ENCODE measurements at regions not wholly inside any gene's neighbourhood (a gene's known extent, or its start where the extent isn't known, plus 50 kb on each side); places are given as distances from the start of the nearest gene placed in this dataset.

DNA sequence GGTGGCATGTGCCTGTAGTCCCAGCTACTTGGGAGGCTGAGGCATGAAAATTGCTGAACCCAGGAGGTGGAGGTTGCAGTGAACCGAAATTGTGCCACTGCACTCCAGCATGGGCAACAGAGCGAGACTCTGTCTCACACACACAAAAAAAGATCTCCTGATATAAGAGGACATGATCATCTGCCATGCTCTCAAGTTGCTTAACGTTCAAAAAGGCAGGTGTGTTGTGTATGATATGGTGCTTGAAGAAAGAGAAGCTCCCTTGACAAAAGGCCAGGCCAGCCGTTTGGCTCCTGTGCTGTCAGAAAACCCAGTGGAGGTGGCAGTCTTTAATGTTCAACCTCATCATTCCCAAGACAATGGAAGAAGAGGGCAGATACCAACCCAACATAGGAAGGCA is 117.3 kb upstream of the PLET1 start:
- Histone ChIP-seq H2AFZ (ENCODE audit: low read depth, low read length, poor library complexity, severe bottlenecking) (no peak overlapping the region), H3K9me2 (ENCODE audit: insufficient read depth) (no peaks in the 10 kb centered on the region), H3K36me3 (ENCODE audit: control insufficient read depth in 1 of 2, insufficient read depth in 2 of 2, low read length in 2 of 2) (no peaks in the 10 kb centered on the region), H3K4me3 (replicated peaks in 1 of 2; ENCODE audit: low read depth in 1 of 2, low read length in 2 of 2) (no peak overlapping the region), H3K27me3 (ENCODE audit: insufficient read depth, low read length) (no peaks in the 10 kb centered on the region), H3K27ac (ENCODE audit: low read depth, low read length) (no peak overlapping the region), H4K20me1 (ENCODE audit: insufficient read depth) (no peaks in the 10 kb centered on the region), H3K4me2 (ENCODE audit: low read length) (no peak overlapping the region), H3K79me2 (ENCODE audit: insufficient read depth, low read length) (no peaks in the 10 kb centered on the region), H3K4me1 (ENCODE audit: control insufficient read depth in 1 of 2, insufficient read depth in 2 of 2, low read length in 2 of 2) (no peaks in the 10 kb centered on the region), H3K9ac (ENCODE audit: low read length) (no peak overlapping the region), H3K9me3 (ENCODE audit: control insufficient read depth in 1 of 2, insufficient read depth in 1 of 2, low read depth in 1 of 2, low read length in 2 of 2) (no peaks in the 10 kb centered on the region)
- ChIA-PET RAD21 (ENCODE audit: low non-redundant PET in 1 of 2, low total read pairs in 2 of 2, uncharacterized antibody in 2 of 2, unreplicated experiment in 2 of 2) (no interaction called here), POLR2A (no interaction called here), CTCF (no interaction called here)
- DNase-seq (ENCODE audit: low read depth, low spot score) (no peak), ATAC-seq (no peak)
- BruUV-seq (replicated peaks): no TSS peak
- no peak for TF ChIP-seq ZFX (IDR thresholded peaks at IDR 0.05)
- TF ChIP-seq, protein P1, sequence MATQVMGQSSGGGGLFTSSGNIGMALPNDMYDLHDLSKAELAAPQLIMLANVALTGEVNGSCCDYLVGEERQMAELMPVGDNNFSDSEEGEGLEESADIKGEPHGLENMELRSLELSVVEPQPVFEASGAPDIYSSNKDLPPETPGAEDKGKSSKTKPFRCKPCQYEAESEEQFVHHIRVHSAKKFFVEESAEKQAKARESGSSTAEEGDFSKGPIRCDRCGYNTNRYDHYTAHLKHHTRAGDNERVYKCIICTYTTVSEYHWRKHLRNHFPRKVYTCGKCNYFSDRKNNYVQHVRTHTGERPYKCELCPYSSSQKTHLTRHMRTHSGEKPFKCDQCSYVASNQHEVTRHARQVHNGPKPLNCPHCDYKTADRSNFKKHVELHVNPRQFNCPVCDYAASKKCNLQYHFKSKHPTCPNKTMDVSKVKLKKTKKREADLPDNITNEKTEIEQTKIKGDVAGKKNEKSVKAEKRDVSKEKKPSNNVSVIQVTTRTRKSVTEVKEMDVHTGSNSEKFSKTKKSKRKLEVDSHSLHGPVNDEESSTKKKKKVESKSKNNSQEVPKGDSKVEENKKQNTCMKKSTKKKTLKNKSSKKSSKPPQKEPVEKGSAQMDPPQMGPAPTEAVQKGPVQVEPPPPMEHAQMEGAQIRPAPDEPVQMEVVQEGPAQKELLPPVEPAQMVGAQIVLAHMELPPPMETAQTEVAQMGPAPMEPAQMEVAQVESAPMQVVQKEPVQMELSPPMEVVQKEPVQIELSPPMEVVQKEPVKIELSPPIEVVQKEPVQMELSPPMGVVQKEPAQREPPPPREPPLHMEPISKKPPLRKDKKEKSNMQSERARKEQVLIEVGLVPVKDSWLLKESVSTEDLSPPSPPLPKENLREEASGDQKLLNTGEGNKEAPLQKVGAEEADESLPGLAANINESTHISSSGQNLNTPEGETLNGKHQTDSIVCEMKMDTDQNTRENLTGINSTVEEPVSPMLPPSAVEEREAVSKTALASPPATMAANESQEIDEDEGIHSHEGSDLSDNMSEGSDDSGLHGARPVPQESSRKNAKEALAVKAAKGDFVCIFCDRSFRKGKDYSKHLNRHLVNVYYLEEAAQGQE (IDR thresholded peaks at IDR 0.05; ENCODE audit: low read depth): no peak
- TF ChIP-seq POLR2A (IDR thresholded peaks at IDR 0.05; ENCODE audit: borderline replicate concordance, extremely low read depth, insufficient read depth, insufficient read length): no peak
- no peak for TF ChIP-seq POLR2AphosphoS5 (IDR thresholded peaks at IDR 0.05; ENCODE audit: low read depth, low read length)
- TF ChIP-seq JUND (IDR thresholded peaks at IDR 0.05): no peak
- TF ChIP-seq EZH2 (IDR thresholded peaks at IDR 0.05): no peak
- TF ChIP-seq EZH2phosphoT487 (IDR thresholded peaks at IDR 0.05; ENCODE audit: borderline replicate concordance): no peak
- no peak for TF ChIP-seq SRF (IDR thresholded peaks at IDR 0.05; ENCODE audit: low read depth)
- TF ChIP-seq, protein P2, sequence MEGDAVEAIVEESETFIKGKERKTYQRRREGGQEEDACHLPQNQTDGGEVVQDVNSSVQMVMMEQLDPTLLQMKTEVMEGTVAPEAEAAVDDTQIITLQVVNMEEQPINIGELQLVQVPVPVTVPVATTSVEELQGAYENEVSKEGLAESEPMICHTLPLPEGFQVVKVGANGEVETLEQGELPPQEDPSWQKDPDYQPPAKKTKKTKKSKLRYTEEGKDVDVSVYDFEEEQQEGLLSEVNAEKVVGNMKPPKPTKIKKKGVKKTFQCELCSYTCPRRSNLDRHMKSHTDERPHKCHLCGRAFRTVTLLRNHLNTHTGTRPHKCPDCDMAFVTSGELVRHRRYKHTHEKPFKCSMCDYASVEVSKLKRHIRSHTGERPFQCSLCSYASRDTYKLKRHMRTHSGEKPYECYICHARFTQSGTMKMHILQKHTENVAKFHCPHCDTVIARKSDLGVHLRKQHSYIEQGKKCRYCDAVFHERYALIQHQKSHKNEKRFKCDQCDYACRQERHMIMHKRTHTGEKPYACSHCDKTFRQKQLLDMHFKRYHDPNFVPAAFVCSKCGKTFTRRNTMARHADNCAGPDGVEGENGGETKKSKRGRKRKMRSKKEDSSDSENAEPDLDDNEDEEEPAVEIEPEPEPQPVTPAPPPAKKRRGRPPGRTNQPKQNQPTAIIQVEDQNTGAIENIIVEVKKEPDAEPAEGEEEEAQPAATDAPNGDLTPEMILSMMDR (IDR thresholded peaks at IDR 0.05 in 2 of 3, conservative IDR thresholded peaks at IDR 0.05 in 1 of 3; ENCODE audit: borderline replicate concordance in 1 of 3, insufficient read depth in 1 of 3, low read depth in 2 of 3, low read length in 2 of 3): no peak
- TF ChIP-seq ZNF274 (IDR thresholded peaks at IDR 0.05; ENCODE audit: low read depth, low read length): no peak
- no peak for TF ChIP-seq FOSL1 (IDR thresholded peaks at IDR 0.05; ENCODE audit: low read depth)
- intact Hi-C loops (cut with micrococcal nuclease): no loop called here

All from HCT116 (cell line).